ENCODE measurements at regions not wholly inside any gene's neighbourhood (a gene's known extent, or its start where the extent isn't known, plus 50 kb on each side); places are given as distances from the start of the nearest gene placed in this dataset.

DNA sequence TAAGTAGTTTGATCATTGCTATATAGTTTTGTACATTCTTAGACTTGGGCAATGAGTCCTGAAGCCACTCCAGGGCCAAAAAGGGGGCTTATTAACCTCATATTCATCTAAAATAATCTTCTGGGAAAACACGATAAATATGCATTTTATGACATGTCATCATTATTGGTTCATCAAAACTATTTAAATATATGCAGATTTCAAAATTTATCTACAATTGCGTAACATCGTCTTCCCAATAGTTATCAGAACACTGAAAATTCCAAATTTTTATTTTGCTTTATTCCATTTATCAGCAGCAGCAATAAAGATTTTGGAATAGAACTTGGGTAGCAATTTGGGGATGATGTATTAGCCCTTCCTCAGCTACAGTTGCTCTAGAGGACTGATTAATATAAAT is 550.0 kb downstream of the IQCM start:
- Histone ChIP-seq H3K36me3 (replicated peaks in 1 of 2) (no peaks in the 10 kb centered on the region), H3K27me3 (no peaks in the 10 kb centered on the region), H3K4me3 (no peak overlapping the region), H3K27ac (no peak overlapping the region), H3K9me3 (replicated peaks in 1 of 3) (no peaks in the 10 kb centered on the region), H3K4me1 (replicated peaks in 1 of 2) (no peaks in the 10 kb centered on the region)
- no peak for DNase-seq
- 77 to 94% (median 84%) methylated on average over 3 of the region's 3 CpGs for WGBS, 4 donors
- TF ChIP-seq CTCF (IDR thresholded peaks at IDR 0.05) (no peak), POLR2A (IDR thresholded peaks at IDR 0.05) (no peak)
- intact Hi-C loops (cut with DNase I): no loop called here

DNA sequence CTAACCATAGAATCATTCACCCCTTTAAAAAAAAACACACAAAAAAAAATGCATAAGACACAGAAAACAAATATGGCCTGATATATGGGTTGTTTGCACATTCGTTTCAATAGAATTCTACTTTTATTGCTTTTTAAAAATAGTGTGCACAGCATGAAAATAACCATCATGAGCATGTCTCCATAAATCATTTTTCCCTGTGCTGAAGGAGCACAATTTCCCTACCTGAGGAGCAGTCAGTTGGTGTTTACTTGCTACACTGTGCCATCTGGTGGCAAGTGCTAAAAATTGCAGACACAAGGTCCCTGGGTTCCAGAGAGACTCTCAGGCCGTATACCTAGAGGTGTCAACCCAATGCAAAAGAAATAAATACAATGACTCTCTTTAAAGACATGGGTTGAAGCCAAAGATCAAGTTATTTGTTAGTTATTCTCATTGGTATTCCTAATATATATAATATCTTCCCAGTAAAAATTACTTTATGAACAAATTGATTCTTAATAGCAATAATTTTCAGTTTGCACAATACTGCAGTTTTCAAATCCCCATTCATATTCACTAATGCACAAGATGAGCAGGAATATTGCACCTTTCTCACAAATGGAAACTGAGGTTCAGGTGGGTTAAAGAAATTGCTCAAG is 551.4 kb downstream of the IQCM start:
- TF ChIP-seq CTCF (IDR thresholded peaks at IDR 0.05): peak; percentile 41 to 64 (median 58)
- TF ChIP-seq POLR2A (IDR thresholded peaks at IDR 0.05): no peak
- Histone ChIP-seq H3K27me3 (no peaks in the 10 kb centered on the region), H3K27ac (no peak overlapping the region), H3K4me1 (replicated peaks in 1 of 2) (no peaks in the 10 kb centered on the region), H3K36me3 (replicated peaks in 1 of 2) (no peaks in the 10 kb centered on the region), H3K4me3 (no peak overlapping the region), H3K9me3 (replicated peaks in 1 of 3) (no peaks in the 10 kb centered on the region)
- intact Hi-C loops (cut with DNase I): no loop called here
- 26 to 40% (median 36%) methylated on average over 2 of the region's 2 CpGs for WGBS, 4 donors
- DNase-seq: peak; percentile 24 to 55 (median 30)

- Histone ChIP-seq H3K27me3 (no peaks in the 10 kb centered on the region), H3K4me3 (no peak overlapping the region), H3K36me3 (replicated peaks in 1 of 2) (no peaks in the 10 kb centered on the region), H3K27ac (no peak overlapping the region), H3K4me1 (replicated peaks in 1 of 2) (no peaks in the 10 kb centered on the region), H3K9me3 (replicated peaks in 1 of 3) (no peaks in the 10 kb centered on the region)
- TF ChIP-seq POLR2A (IDR thresholded peaks at IDR 0.05) (no peak), CTCF (IDR thresholded peaks at IDR 0.05) (no peak)
- no peak for DNase-seq
- intact Hi-C loops (cut with DNase I): no loop called here
- WGBS, 4 donors: 40 to 74% (median 63%) methylated on average over 1 of the region's 1 CpG
Observed at GRCh38 chr4:149248191-149248764, 567.4 kb downstream of the IQCM start.

GRCh38 chr4:149247164-149247563 is 568.5 kb downstream of the IQCM start:
- Histone ChIP-seq H3K4me3 (no peak overlapping the region), H3K27ac (no peak overlapping the region), H3K4me1 (replicated peaks in 1 of 2) (no peaks in the 10 kb centered on the region), H3K9me3 (replicated peaks in 1 of 3) (no peaks in the 10 kb centered on the region), H3K27me3 (no peaks in the 10 kb centered on the region), H3K36me3 (replicated peaks in 1 of 2) (no peaks in the 10 kb centered on the region)
- no peak for TF ChIP-seq POLR2A (IDR thresholded peaks at IDR 0.05)
- TF ChIP-seq CTCF (IDR thresholded peaks at IDR 0.05): no peak
- intact Hi-C loops (cut with DNase I): no loop called here
- WGBS, 4 donors: 49 to 61% (median 53%) methylated on average over 2 of the region's 2 CpGs
- no peak for DNase-seq
